Uterus (tissue), 2 donors: ENCODE measurements at regions not wholly inside any gene's neighbourhood (a gene's known extent, or its start where the extent isn't known, plus 50 kb on each side); places are given as distances from the start of the nearest gene placed in this dataset.
"Not testable (repeated sequence)": the region's sequence is repeated elsewhere in the genome, so short reads cannot be mapped to it uniquely, and the experiment has no call there.

ENCODE experiments used
- CTCF ChIP-seq, 4 experiments: fragments of 200-600 bp in 2 of 4; fragments of 450-650 bp in 2 of 4; sonication (generic) in 2 of 4; IDR thresholded peaks; one replicate each; pipeline ENCODE4 v1.5.1; 2016 to 2019; ENCODE audit warnings: antibody characterized with exemption in 4 of 4, mild to moderate bottlenecking in 2 of 4, moderate library complexity in 1 of 4
- POLR2A ChIP-seq, 2 donors: fragments of 450-650 bp; IDR thresholded peaks; one replicate each; pipeline ENCODE4 v1.6.1; 2016; ENCODE audit warnings: antibody characterized with exemption in 2 of 2, mild to moderate bottlenecking in 1 of 2, moderate library complexity in 1 of 2

GRCh38 chr15:20267051-20267730 lies 274.4 kb downstream of the GOLGA6L6 start:
- not testable (repeated sequence) for TF ChIP-seq POLR2A, CTCF (IDR thresholded peaks at IDR 0.05)
